ENCODE measurements at regions not wholly inside any gene's neighbourhood (a gene's known extent, or its start where the extent isn't known, plus 50 kb on each side); places are given as distances from the start of the nearest gene placed in this dataset.

DNA sequence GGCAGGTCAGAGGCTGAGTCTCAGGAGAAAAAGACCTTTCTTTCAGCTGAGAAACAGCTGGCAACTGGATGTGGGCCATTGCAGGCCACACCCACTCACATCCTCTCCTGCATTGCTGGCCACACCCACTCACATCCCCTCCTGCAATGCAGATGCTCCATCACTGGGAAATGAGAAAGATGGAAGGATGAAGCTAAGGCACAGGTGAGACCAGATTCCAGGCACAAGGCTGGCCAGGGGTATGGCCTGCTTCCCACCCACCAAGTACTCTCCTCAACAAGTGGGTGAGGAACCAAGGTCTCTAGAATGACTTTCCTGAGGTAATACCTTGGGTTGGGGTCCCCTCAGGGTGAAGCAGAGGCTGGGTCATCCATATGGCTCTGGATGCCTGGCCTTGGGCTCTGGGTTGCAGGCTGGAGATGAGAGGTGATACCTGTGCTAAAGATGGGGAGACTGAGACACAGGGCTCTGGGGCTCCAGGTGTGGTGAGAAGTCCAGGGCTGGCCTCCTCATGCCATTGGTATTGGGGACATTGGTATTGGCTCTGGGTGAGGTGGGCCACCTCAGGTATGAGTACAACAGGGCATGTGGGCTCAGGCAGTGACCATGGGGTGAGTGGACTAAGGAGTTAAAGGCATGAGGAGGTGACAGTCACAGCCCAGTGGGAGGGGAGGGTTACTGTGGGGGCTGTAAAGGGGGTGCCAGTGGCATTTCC lies 1726.8 kb downstream of the TP53TG3F start:
- TF ChIP-seq, protein P1, sequence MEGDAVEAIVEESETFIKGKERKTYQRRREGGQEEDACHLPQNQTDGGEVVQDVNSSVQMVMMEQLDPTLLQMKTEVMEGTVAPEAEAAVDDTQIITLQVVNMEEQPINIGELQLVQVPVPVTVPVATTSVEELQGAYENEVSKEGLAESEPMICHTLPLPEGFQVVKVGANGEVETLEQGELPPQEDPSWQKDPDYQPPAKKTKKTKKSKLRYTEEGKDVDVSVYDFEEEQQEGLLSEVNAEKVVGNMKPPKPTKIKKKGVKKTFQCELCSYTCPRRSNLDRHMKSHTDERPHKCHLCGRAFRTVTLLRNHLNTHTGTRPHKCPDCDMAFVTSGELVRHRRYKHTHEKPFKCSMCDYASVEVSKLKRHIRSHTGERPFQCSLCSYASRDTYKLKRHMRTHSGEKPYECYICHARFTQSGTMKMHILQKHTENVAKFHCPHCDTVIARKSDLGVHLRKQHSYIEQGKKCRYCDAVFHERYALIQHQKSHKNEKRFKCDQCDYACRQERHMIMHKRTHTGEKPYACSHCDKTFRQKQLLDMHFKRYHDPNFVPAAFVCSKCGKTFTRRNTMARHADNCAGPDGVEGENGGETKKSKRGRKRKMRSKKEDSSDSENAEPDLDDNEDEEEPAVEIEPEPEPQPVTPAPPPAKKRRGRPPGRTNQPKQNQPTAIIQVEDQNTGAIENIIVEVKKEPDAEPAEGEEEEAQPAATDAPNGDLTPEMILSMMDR (IDR thresholded peaks at IDR 0.05): no peak
- TF ChIP-seq POLR2A (IDR thresholded peaks at IDR 0.05): no peak
- Histone ChIP-seq H3K36me3 (no peaks in the 10 kb centered on the region), H3K9me3 (no peaks in the 10 kb centered on the region), H3K27me3 (no peaks in the 10 kb centered on the region), H3K4me1 (no peaks in the 10 kb centered on the region), H3K27ac (no peak overlapping the region), H3K4me3 (no peak overlapping the region)
- ATAC-seq (no peak), DNase-seq (no peak)
- intact Hi-C loops (cut with DNase I): loop anchor here in 1 of 2 donors (10.0 kb wide), 1 partner anchor 199 kb away; no protein-coding TSS in a partner anchor

DNA sequence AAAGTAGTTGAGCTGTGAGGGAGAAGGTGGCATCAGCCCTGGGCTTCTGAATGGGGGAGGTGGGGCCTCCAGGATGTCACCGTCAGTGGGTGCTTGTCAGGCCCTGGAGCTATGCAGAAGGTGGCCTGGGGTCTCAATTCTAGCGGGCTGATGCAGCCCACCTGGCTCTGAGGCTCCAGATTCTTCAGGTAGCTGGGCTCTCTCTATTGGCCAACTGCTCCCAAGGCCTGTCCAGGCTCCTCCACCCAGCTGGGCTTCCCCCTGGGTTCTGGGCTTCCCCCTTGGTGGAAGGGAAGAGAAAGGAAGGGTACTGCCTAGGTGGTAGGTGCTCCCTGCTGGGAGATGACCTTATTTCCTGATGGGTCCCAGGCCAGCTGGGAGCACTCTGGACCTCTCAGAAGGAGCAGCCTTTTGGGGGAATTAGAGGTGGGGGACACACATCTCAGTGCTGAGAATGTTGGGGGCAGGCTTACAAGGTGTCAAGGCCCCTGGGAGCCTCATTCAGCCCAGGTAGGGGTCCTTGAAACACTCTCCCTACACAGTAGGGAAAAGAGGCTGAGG lies 1728.3 kb downstream of the TP53TG3F start:
- Histone ChIP-seq H3K4me1 (no peaks in the 10 kb centered on the region), H3K27ac (no peak overlapping the region), H3K9me3 (no peaks in the 10 kb centered on the region), H3K4me3 (no peak overlapping the region), H3K36me3 (no peaks in the 10 kb centered on the region), H3K27me3 (no peaks in the 10 kb centered on the region)
- ATAC-seq (no peak), DNase-seq (no peak)
- no CpG with 5 or more reads among the region's 2 CpGs for WGBS (ENCODE audit: insufficient coverage, low coverage, low lambda C conversion rate, missing lambda C conversion rate)
- no peak for TF ChIP-seq POLR2A (IDR thresholded peaks at IDR 0.05)
- TF ChIP-seq, protein P1 (IDR thresholded peaks at IDR 0.05): no peak
- intact Hi-C loops (cut with DNase I): loop anchor here in 1 of 2 donors (10.0 kb wide), 1 partner anchor 197 kb away; no protein-coding TSS in a partner anchor

GRCh38 chr16:35188288-35189155 lies 1729.1 kb downstream of the TP53TG3F start:
- DNase-seq: peak in 2 of 3 donors; percentile 49 to 62
- no peaks in the 10 kb centered on the region for H3K36me3 ChIP-seq
- intact Hi-C loops (cut with DNase I): loop anchor here in 1 of 2 donors (10.0 kb wide), 1 partner anchor 196 kb away; no protein-coding TSS in a partner anchor
- H3K4me3 ChIP-seq: no peak overlapping the region
- H3K27me3 ChIP-seq: no peaks in the 10 kb centered on the region
- no peak overlapping the region for H3K27ac ChIP-seq
- 25% methylated on average over 3 of the region's 8 CpGs for WGBS (ENCODE audit: insufficient coverage, low coverage, low lambda C conversion rate, missing lambda C conversion rate)
- TF ChIP-seq, protein P1 (IDR thresholded peaks at IDR 0.05): peak in 2 of 4 donors; percentile 40 to 47
- no peak for TF ChIP-seq POLR2A (IDR thresholded peaks at IDR 0.05)
- ATAC-seq: peak; percentile 77 to 85 (median 80)
- no peaks in the 10 kb centered on the region for H3K4me1 ChIP-seq
- no peaks in the 10 kb centered on the region for H3K9me3 ChIP-seq

- Histone ChIP-seq H3K27me3 (no peaks in the 10 kb centered on the region), H3K4me3 (no peak overlapping the region), H3K4me1 (no peaks in the 10 kb centered on the region), H3K9me3 (no peaks in the 10 kb centered on the region), H3K36me3 (no peaks in the 10 kb centered on the region), H3K27ac (no peak overlapping the region)
- ATAC-seq: no peak
- WGBS (ENCODE audit: insufficient coverage, low coverage, low lambda C conversion rate, missing lambda C conversion rate): 78% methylated on average over 4 of the region's 4 CpGs
- no peak for DNase-seq
- intact Hi-C loops (cut with DNase I): no loop called here
- no peak for TF ChIP-seq POLR2A (IDR thresholded peaks at IDR 0.05)
- TF ChIP-seq, protein P1 (IDR thresholded peaks at IDR 0.05): no peak
Measured at GRCh38 chr16:35192993-35193392, 1733.6 kb downstream of the TP53TG3F start.

Measured in right lobe of liver (tissue), 6 donors.